ENCODE measurements at regions not wholly inside any gene's neighbourhood (a gene's known extent, or its start where the extent isn't known, plus 50 kb on each side); places are given as distances from the start of the nearest gene placed in this dataset.
"Not testable (repeated sequence)": the region's sequence is repeated elsewhere in the genome, so short reads cannot be mapped to it uniquely, and the experiment has no call there.

GRCh38 chr3:76527773-76528172, 512.1 kb upstream of the ROBO2 start:
- H3K4me3 ChIP-seq (ENCODE audit: low read depth, poor library complexity, severe bottlenecking) = no peak overlapping the region
- intact Hi-C loops (cut with DNase I; ENCODE audit: low total_unique reads) = no loop called here
- no peak for DNase-seq (ENCODE audit: low spot score in 2 of 2)
- no peak for TF ChIP-seq POLR2A (IDR thresholded peaks at IDR 0.05)
- TF ChIP-seq CTCF (IDR thresholded peaks at IDR 0.05) = no peak

GRCh38 chr3:76532158-76532822, 507.6 kb upstream of the ROBO2 start:
- intact Hi-C loops (cut with DNase I; ENCODE audit: low total_unique reads) = no loop called here
- DNase-seq (ENCODE audit: low spot score in 2 of 2) = no peak
- no peak for TF ChIP-seq POLR2A (IDR thresholded peaks at IDR 0.05)
- no peak for TF ChIP-seq CTCF (IDR thresholded peaks at IDR 0.05)
- 75 to 79% methylated on average over 2 of the region's 2 CpGs for WGBS, 2 donors
- no peak overlapping the region for H3K4me3 ChIP-seq (ENCODE audit: low read depth, poor library complexity, severe bottlenecking)

DNA sequence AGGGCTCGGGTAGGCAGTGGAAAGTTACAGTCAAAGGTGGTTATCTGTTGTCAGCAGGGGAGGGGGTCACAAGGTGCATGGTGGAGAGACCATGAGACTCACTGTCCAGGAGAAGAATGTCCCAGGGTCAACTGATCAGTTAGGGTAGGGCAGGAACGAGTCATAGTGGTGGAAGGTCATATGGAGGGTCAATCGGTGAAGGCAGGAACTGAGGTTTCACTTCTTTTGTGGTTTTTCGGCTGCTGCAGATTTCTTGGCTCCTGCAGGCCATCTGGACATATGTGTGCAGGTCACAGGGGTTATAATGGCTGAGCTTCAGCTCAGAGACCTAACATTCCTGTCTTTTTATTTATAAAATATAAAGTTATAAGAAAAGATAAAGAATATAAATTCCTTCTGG, 506.2 kb upstream of the ROBO2 start:
- WGBS, 2 donors = 80% methylated on average over 4 of the region's 4 CpGs
- H3K4me3 ChIP-seq (ENCODE audit: low read depth, poor library complexity, severe bottlenecking); DNase-seq (ENCODE audit: low spot score in 2 of 2); intact Hi-C loops (cut with DNase I; ENCODE audit: low total_unique reads): not testable (repeated sequence)

GRCh38 chr3:76537857-76538256, 502.0 kb upstream of the ROBO2 start:
- intact Hi-C loops (cut with DNase I; ENCODE audit: low total_unique reads); H3K4me3 ChIP-seq (ENCODE audit: low read depth, poor library complexity, severe bottlenecking); DNase-seq (ENCODE audit: low spot score in 2 of 2): not testable (repeated sequence)
- WGBS, 2 donors = 64 to 83% methylated on average over 3 of the region's 3 CpGs

GRCh38 chr3:76547674-76548073, 492.2 kb upstream of the ROBO2 start:
- H3K4me3 ChIP-seq (ENCODE audit: low read depth, poor library complexity, severe bottlenecking) = no peak overlapping the region
- TF ChIP-seq POLR2A (IDR thresholded peaks at IDR 0.05) = no peak
- TF ChIP-seq CTCF (IDR thresholded peaks at IDR 0.05) = no peak
- DNase-seq (ENCODE audit: low spot score in 2 of 2) = no peak
- 75 to 83% methylated on average over 2 of the region's 2 CpGs for WGBS, 2 donors
- intact Hi-C loops (cut with DNase I; ENCODE audit: low total_unique reads) = no loop called here

DNA sequence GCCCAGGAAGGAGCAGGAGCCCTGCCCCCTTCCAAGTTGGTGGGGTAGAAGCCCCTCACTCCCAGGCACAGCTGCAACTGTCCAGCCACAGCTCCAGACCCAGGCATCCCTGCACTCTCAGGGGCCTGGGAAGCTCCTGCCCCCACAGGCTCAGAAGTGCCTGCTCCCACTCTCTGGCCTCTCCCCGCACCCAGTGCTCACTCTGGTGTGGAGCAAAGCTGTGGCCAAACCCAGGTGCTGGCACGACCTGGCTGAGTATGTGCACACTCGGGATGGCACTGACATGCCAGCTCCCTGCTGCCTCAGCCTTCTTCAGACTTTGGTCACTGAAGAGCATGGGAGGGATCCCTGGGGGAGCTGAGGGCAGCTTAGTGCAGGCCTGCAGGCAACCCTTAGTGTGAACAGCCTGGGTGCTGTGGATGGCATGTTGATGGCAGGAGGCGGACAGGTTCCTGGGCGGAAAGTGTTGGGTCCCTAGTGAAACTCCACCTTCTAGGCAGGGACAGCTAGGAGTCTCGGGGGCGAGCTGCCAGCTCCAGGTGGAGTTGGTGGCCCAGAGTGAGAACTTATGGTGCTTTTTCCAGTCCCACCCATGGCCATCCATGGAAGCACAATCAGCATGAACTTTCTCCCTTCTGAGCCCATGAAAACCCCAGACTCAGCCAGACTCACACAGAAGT, 489.2 kb upstream of the ROBO2 start:
- intact Hi-C loops (cut with DNase I; ENCODE audit: low total_unique reads) = no loop called here
- no peak overlapping the region for H3K4me3 ChIP-seq (ENCODE audit: low read depth, poor library complexity, severe bottlenecking)
- TF ChIP-seq CTCF (IDR thresholded peaks at IDR 0.05) (no peak), POLR2A (IDR thresholded peaks at IDR 0.05) (no peak)
- 93 to 96% methylated on average over 5 to 6 of the region's 7 CpGs for whole genome bisulfite sequencing, 2 donors
- DNase-seq (ENCODE audit: low spot score in 2 of 2) = no peak

GRCh38 chr3:76551739-76552138, 488.2 kb upstream of the ROBO2 start:
- intact Hi-C loops (cut with DNase I; ENCODE audit: low total_unique reads) = no loop called here
- 52 to 55% methylated on average over 5 of the region's 5 CpGs for WGBS, 2 donors
- H3K4me3 ChIP-seq (ENCODE audit: low read depth, poor library complexity, severe bottlenecking) = no peak overlapping the region
- no peak for TF ChIP-seq CTCF (IDR thresholded peaks at IDR 0.05)
- no peak for TF ChIP-seq POLR2A (IDR thresholded peaks at IDR 0.05)
- no peak for DNase-seq (ENCODE audit: low spot score in 2 of 2)

All from lower leg skin (tissue), 4 donors.